Activated T-helper 17 cell treated with anti-CD3 and anti-CD28 coated beads, Interleukin-2, amount 50 U/mL, for 72 hours (primary cell): ENCODE measurements at regions not wholly inside any gene's neighbourhood (a gene's known extent, or its start where the extent isn't known, plus 50 kb on each side); places are given as distances from the start of the nearest gene placed in this dataset.
A peak's percentile ranks its signal among the peaks of the same experiment; 100 is the strongest.
"Not testable (repeated sequence)": the region's sequence is repeated elsewhere in the genome, so short reads cannot be mapped to it uniquely, and the experiment has no call there.

Source experiments
- ATAC-seq: fragments of 150-1000 bp; cut with Tn5 transposase; replicated peaks from 2 replicates; pipeline ENCODE4 v1.10.0; 2021; ENCODE audit warnings: mild to moderate bottlenecking, moderate library complexity
- H3K27ac Mint-ChIP-seq: one replicate; pipeline ENCODE4 v1.8.0; 2022; ENCODE audit warnings: mixed read lengths
- H3K27me3 Mint-ChIP-seq: one replicate; pipeline ENCODE4 v1.8.0; 2022; ENCODE audit warnings: mixed read lengths
- H3K36me3 Mint-ChIP-seq: one replicate; pipeline ENCODE4 v1.8.0; 2022; ENCODE audit warnings: low read depth, mild to moderate bottlenecking, mixed read lengths
- H3K4me1 Mint-ChIP-seq: one replicate; pipeline ENCODE4 v1.8.0; 2022; ENCODE audit warnings: mixed read lengths
- H3K4me3 Mint-ChIP-seq: one replicate; pipeline ENCODE4 v1.8.0; 2022; ENCODE audit warnings: mild to moderate bottlenecking, mixed read lengths
- H3K9me3 Mint-ChIP-seq: one replicate; pipeline ENCODE4 v1.8.0; 2022; ENCODE audit warnings: mixed read lengths

- no peaks in the 10 kb centered on the region for H3K4me1 Mint-ChIP-seq
- no peak for ATAC-seq
- no peak overlapping the region for H3K27ac Mint-ChIP-seq
- peaks cover 3% of the 10 kb centered on the region for H3K27me3 Mint-ChIP-seq
- H3K36me3 Mint-ChIP-seq = no peaks in the 10 kb centered on the region
- no peaks in the 10 kb centered on the region for H3K9me3 Mint-ChIP-seq
- H3K4me3 Mint-ChIP-seq = no peak overlapping the region
Observed at GRCh38 chr12:126436041-126436440, 1370.8 kb downstream of the AACS start.

- no peaks in the 10 kb centered on the region for H3K36me3 Mint-ChIP-seq
- ATAC-seq = no peak
Observed at GRCh38 chr12:126437934-126438333, 1372.7 kb downstream of the AACS start.

GRCh38 chr12:126443977-126444376 is 1378.7 kb downstream of the AACS start:
- Mint-ChIP-seq H3K4me3 (no peak overlapping the region), H3K27me3 (no peaks in the 10 kb centered on the region), H3K36me3 (no peaks in the 10 kb centered on the region), H3K9me3 (peaks cover 7% of the 10 kb centered on the region), H3K27ac (no peak overlapping the region), H3K4me1 (no peaks in the 10 kb centered on the region)
- no peak for ATAC-seq

More at GRCh38 chr12:126437934-126438333, 1372.7 kb downstream of the AACS start:
- no peaks in the 10 kb centered on the region for H3K4me1 Mint-ChIP-seq
- H3K9me3 Mint-ChIP-seq = no peaks in the 10 kb centered on the region
- H3K27me3 Mint-ChIP-seq = peaks cover 3% of the 10 kb centered on the region
- H3K27ac Mint-ChIP-seq = no peak overlapping the region
- H3K4me3 Mint-ChIP-seq = no peak overlapping the region

GRCh38 chr12:126447346-126447745 is 1382.1 kb downstream of the AACS start:
- Mint-ChIP-seq H3K4me3 (no peak overlapping the region), H3K36me3 (no peaks in the 10 kb centered on the region), H3K4me1 (no peaks in the 10 kb centered on the region), H3K27me3 (no peaks in the 10 kb centered on the region), H3K27ac (no peak overlapping the region), H3K9me3 (peaks cover 7% of the 10 kb centered on the region)
- no peak for ATAC-seq

DNA sequence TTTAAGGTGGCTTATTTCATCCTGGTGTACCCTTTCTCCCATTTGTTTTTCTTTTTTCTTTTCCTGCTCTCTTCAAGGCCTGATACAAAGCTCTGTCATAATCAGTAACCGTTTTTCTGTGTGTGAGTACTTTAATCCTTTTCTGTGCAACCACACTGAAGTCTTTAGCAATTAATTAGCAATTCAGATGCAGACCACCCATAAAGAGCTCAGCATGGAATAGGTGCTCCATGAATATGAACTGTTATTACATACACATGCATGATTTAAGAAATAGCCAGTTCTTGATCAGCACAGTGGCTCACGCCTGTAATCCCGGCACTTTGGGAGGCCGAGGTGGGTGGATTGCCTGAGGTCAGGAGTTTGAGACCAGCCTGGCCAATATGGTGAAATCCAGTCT is 1386.6 kb downstream of the AACS start:
- no peak overlapping the region for H3K27ac Mint-ChIP-seq
- no peaks in the 10 kb centered on the region for H3K4me1 Mint-ChIP-seq
- H3K4me3 Mint-ChIP-seq = no peak overlapping the region
- H3K9me3 Mint-ChIP-seq = peaks cover 7% of the 10 kb centered on the region
- no peak for ATAC-seq
- no peaks in the 10 kb centered on the region for H3K36me3 Mint-ChIP-seq
- no peaks in the 10 kb centered on the region for H3K27me3 Mint-ChIP-seq

- H3K4me3 Mint-ChIP-seq, H3K4me1 Mint-ChIP-seq, H3K9me3 Mint-ChIP-seq, H3K36me3 Mint-ChIP-seq, H3K27ac Mint-ChIP-seq, ATAC-seq, H3K27me3 Mint-ChIP-seq: not testable (repeated sequence)
Observed at GRCh38 chr12:126452686-126453085, 1387.5 kb downstream of the AACS start.

DNA sequence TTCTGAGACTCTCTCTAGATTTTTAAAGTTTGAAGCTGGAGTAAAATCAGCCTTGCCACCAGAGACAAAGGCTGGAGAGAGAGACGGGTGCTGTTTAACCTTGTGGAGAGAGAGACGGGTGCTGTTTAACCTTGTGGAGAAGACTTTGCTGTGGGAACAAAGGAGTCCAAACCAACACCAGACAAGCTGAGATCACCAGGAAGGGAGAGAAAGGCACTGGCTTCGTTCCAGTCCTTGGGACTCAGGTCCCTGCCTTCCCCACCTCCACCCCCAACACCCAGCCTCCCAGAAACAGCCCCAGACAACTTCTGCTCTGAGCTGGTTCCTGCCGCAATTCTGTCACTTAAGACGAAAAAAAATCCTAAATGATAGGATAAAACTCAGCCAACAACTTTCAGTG is 1389.3 kb downstream of the AACS start:
- H3K4me1 Mint-ChIP-seq = no peaks in the 10 kb centered on the region
- no peaks in the 10 kb centered on the region for H3K36me3 Mint-ChIP-seq
- H3K9me3 Mint-ChIP-seq = no peaks in the 10 kb centered on the region
- peaks cover 6% of the 10 kb centered on the region for H3K27me3 Mint-ChIP-seq
- ATAC-seq = no peak
- no peak overlapping the region for H3K27ac Mint-ChIP-seq
- no peak overlapping the region for H3K4me3 Mint-ChIP-seq

GRCh38 chr12:126457776-126458175 is 1392.5 kb downstream of the AACS start:
- no peaks in the 10 kb centered on the region for H3K9me3 Mint-ChIP-seq
- H3K4me3 Mint-ChIP-seq = no peak overlapping the region
- peaks cover 9% of the 10 kb centered on the region for H3K27me3 Mint-ChIP-seq
- H3K27ac Mint-ChIP-seq = no peak overlapping the region
- ATAC-seq = no peak
- no peaks in the 10 kb centered on the region for H3K36me3 Mint-ChIP-seq
- no peaks in the 10 kb centered on the region for H3K4me1 Mint-ChIP-seq

GRCh38 chr12:126464153-126464552 is 1398.9 kb downstream of the AACS start:
- Mint-ChIP-seq H3K9me3 (no peaks in the 10 kb centered on the region), H3K4me3 (no peak overlapping the region), H3K27me3 (peaks cover 6% of the 10 kb centered on the region), H3K36me3 (no peaks in the 10 kb centered on the region), H3K4me1 (no peaks in the 10 kb centered on the region), H3K27ac (no peak overlapping the region)
- no peak for ATAC-seq

DNA sequence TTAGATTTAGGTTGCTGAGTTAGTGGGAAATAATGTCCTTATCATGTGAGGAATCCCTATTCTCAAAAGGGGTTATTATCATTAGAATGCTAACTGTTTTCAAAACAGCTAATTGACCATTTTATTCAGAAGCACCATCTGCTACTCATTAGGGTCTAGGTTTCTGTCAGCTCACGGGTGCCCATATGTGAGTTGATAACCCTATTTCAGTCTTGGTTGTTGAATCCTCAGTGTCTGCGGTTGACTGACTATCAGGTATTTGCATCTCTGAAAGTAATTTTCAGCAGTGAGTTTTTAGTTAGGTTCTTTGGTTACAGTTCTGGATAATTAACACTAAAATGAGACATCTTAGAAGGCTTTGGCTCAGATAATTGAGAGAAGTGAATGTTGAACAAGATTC is 1404.0 kb downstream of the AACS start:
- Mint-ChIP-seq H3K36me3 (no peaks in the 10 kb centered on the region), H3K9me3 (peaks cover 11% of the 10 kb centered on the region), H3K27me3 (peaks cover 3% of the 10 kb centered on the region), H3K27ac (no peak overlapping the region), H3K4me3 (no peak overlapping the region), H3K4me1 (no peaks in the 10 kb centered on the region)
- no peak for ATAC-seq

DNA sequence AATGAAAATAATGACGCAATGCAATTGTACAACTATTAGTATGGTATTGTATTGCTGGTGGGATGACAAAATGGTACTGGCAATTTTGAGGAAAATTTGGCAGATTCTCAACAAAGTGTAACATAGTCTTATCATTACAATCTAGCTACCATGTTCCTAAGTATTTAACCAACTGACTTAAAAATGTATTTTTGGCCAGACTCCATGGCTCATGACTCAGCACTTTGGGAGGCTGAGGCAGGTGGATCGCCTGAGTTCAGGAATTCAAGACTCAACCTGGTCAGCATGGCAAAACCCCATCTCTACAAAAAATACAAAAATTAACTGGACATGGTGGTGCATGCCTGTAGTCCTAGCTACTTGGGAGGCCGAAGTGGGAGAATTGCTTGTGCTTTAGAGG is 1409.5 kb downstream of the AACS start:
- H3K36me3 Mint-ChIP-seq = no peaks in the 10 kb centered on the region
- H3K27ac Mint-ChIP-seq = no peak overlapping the region
- H3K4me3 Mint-ChIP-seq = no peak overlapping the region
- peaks cover 24% of the 10 kb centered on the region for H3K9me3 Mint-ChIP-seq
- no peak for ATAC-seq
- H3K27me3 Mint-ChIP-seq = no peaks in the 10 kb centered on the region
- H3K4me1 Mint-ChIP-seq = no peaks in the 10 kb centered on the region

- ATAC-seq = no peak
- Mint-ChIP-seq H3K27ac (no peak overlapping the region), H3K36me3 (no peaks in the 10 kb centered on the region), H3K9me3 (peaks cover 13% of the 10 kb centered on the region), H3K4me3 (no peak overlapping the region), H3K4me1 (no peaks in the 10 kb centered on the region), H3K27me3 (no peaks in the 10 kb centered on the region)
Observed at GRCh38 chr12:126480451-126480850, 1415.2 kb downstream of the AACS start.

GRCh38 chr12:126481688-126482087 is 1416.5 kb downstream of the AACS start:
- Mint-ChIP-seq H3K27ac (no peak overlapping the region), H3K4me3 (no peak overlapping the region), H3K27me3 (no peaks in the 10 kb centered on the region), H3K36me3 (no peaks in the 10 kb centered on the region), H3K9me3 (peaks cover 8% of the 10 kb centered on the region), H3K4me1 (no peaks in the 10 kb centered on the region)
- no peak for ATAC-seq

- no peaks in the 10 kb centered on the region for H3K27me3 Mint-ChIP-seq
- no peak overlapping the region for H3K27ac Mint-ChIP-seq
Observed at GRCh38 chr12:126482238-126482889, 1417.1 kb downstream of the AACS start.

DNA sequence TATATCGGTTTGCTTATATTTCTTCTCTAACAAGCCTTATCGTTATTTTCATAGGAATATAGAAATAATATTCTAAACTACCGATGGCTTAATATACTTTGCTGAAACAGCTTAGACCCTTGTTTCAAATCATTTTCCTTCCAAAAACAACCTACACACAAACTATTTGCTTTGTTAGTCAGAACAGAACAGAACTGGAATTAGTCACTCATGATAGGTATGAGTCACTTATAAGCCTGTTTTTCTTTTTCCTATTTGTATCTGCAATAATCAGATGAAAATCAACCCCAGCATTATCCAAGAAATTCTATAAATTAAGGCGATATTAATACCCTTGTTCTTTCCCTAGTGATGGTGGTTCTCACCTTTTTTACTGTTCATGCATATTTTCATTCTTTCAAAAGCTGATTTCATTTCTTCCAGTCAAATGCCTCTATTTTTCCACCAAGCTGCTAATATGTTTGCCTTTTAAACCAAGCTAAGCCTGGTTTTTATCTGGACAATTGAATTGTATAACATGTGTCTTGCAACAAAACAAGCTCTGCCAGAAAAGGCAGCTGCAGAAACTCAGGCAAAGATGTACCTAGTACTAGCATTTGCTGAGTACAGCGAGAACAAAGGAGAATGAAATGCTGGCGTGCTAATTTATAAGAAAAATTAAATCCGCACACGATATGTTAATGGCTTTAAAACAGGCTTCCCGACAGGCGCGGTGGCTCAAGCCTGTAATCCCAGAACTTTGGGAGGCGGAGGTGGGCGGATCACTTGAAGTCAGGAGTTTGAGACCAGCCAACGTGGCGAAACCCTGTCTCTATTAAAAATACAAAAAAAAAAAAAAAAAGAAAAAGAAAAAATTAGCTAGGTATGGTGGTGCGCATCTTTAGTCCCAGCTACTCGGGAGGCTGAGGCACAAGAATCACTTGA is 1418.2 kb downstream of the AACS start:
- Mint-ChIP-seq H3K27me3 (no peaks in the 10 kb centered on the region), H3K27ac (no peak overlapping the region), H3K4me1 (no peaks in the 10 kb centered on the region), H3K9me3 (peaks cover 5% of the 10 kb centered on the region), H3K36me3 (no peaks in the 10 kb centered on the region), H3K4me3 (no peak overlapping the region)
- ATAC-seq = peak; percentile 59

More at GRCh38 chr12:126482238-126482889, 1417.1 kb downstream of the AACS start:
- Mint-ChIP-seq H3K4me1 (no peaks in the 10 kb centered on the region), H3K9me3 (peaks cover 5% of the 10 kb centered on the region), H3K36me3 (no peaks in the 10 kb centered on the region), H3K4me3 (no peak overlapping the region)
- ATAC-seq = no peak
